ENCODE measurements at regions not wholly inside any gene's neighbourhood (a gene's known extent, or its start where the extent isn't known, plus 50 kb on each side); places are given as distances from the start of the nearest gene placed in this dataset.
"Not testable (repeated sequence)": the region's sequence is repeated elsewhere in the genome, so short reads cannot be mapped to it uniquely, and the experiment has no call there.

DNA sequence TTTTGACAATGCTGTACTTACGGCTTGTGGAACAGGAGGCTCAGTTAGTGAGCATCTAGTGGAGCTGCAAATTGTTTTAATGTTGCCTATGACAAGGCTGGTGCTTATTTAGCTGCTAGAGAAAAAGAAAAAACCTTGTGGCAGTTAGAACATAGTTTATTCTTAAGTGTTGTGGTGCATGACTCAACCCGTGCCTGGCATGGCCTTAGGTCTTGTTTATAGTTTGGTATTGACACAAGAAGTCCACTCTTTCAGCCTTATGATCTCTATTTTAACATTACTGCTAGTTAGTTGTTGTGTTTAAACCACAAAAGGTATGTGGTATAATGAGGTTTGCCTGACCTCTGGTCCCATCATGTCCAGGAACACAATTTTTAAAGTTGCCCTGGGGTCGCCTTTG lies 744.6 kb downstream of the FAM181B start:
- intact Hi-C loops (cut with micrococcal nuclease), result no loop called here

DNA sequence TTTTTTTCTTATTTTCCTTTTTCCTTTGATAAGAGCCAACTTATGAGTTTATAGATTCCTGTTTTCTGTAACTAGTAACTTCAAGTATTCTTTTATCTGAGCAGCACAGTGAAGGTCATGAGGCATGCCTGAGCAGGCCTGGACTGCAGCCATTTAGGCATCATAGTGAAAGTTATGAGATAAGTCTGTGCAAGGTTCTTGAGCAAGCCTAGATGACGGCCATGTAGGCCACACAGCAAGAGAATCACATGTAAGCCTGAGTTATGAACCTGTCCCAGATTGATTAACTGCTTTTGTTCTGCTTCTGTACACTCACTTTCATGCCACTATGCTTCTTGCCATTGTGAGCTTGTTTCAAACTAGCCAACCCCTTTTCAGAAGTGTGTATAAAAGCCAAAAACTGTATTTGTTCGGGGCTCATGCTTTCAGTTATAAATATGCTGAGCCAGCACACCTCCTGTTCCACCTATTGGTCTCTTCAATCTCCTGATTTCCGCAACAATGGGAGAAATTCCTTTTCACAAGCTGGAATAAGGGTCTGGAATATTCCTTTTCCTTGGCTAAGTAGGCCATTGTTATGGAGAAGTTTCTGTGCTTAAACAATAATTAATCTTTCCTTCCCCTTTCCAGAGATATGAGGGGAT lies 745.7 kb downstream of the FAM181B start:
- intact Hi-C loops (cut with micrococcal nuclease), result no loop called here

DNA sequence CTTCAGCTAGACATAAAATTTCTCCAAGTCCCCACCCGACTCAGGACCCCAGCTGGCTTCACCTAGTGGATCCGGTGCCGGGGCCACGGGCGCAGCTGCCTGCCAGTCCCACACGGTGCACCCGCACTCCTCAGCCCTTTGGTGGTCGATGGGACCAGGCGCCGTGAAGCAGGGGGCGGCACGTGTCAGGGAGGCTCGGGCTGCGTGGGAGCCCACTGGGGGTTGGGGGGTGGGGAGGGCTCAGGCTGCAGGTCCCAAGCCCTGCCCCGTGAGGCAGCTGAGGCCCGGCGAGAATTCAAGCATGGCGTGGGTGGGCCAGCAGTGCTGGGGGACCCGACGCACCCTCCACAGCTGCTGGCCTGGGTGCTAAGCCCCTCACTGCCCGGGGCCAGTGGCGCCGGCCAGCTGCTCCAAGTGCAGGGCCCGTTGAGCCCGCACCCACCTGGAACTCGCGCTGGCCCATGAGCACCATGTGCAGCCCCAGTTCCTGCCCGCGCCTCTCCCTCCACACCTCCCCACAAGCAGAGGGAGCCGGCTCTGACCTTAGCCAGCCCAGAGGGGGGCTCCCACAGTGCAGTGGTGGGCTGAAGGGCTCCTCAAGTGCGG lies 747.0 kb downstream of the FAM181B start:
- intact Hi-C loops (cut with micrococcal nuclease), result no loop called here

DNA sequence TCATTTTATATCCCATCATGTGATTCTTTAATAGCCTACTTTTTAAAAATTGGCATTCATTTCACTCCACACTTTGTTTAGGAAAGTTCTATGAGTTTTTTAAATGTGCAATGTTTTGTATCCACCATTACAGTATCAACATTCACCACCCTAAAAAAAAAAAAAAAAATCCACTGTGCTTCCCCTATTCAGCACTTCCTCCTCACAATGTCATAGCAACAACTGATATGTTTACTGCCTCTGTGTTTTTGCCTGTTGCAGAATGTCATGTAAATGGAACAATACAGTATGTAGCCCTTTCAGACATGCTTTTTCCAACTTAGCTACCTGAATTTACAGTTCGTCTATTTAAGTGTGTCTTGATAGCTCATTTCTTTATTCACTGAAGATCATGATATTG lies 754.2 kb downstream of the FAM181B start:
- intact Hi-C loops (cut with micrococcal nuclease), result no loop called here

DNA sequence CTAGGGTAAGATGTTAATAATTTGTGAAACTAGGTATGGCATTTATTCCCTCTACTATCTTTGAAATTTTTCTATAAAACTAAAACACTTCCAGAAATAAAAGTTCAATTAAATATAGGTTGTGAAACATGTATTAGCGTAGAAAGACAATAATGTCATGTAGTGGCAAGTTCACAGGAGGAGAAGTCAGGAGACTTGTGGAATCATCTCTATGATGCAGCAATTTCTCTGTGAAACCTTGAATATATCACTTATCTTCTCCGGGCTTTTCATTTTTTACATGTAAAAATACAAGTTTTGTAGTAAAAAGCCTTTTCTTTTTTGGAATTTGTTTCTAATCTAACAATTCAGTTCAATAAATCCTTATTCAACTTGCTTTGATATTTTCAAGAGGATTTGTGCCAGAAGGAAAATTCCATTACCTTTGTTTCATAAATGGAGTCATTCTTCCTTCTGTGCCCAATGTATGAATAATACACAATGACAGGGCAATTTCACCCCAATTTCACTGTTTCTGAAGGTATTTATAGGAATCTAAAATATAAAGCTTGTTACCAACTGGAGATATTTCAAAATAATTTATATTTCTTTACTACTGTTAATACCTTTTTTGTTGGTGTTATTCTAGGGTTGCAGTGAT lies 758.3 kb downstream of the FAM181B start:
- intact Hi-C loops (cut with micrococcal nuclease), result no loop called here

DNA sequence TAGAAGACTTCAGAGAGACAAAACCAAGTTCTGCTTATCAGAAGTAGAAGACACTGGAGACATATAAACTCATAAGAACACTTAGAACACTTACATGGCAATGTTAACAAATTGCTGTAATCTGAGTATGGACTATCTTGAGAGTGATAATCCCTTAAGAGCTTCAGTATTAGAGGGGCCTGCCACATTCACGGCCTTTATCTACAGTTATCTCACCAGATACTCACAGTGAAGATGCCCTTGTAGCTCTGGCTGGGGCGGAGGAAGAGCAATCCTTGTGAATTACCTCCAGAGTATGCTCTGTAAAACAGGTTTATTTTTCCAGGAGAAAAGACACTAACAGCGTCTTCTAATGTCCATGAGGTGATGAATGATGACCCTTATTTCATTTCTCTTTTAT lies 762.8 kb downstream of the FAM181B start:
- intact Hi-C loops (cut with micrococcal nuclease), result no loop called here

DNA sequence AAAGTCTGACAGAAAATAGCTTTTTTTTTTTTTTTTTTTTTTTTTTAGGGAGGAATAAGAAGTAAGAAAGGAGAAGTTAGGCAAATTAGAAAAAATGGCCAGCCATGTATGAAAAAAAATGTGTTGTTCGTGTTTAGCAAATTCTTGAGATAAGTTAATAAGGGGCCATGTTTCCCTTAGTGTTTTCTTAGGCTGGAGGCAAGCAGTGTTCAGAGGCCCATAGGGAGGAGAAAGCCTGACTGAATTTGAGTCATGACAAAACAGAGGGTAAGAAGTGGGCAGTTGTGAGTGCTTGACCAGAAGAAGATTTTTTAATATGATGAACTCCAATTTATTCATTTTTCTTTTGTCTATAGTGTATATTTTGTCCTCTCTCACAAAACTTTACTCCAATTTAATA lies 766.4 kb downstream of the FAM181B start:
- intact Hi-C loops (cut with micrococcal nuclease), result no loop called here

DNA sequence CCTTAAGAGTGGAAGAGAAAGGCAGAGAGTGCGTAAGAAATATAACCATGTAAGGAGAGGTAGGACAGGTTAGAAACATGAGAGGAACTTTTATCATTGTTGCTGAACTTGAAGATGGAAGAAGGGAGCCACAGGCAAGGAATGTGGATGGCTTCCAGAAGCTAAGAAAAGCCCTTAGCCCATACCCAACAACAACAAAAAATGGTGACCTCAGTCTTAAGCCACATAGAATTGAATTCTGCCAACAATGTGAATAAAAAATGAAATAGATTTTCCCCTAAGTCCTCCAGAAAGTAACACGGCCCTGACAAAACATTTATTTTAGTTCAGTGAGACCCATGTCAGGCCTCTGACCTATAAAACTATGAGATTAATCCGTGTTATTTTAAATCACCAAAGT lies 767.3 kb downstream of the FAM181B start:
- intact Hi-C loops (cut with micrococcal nuclease), result no loop called here

DNA sequence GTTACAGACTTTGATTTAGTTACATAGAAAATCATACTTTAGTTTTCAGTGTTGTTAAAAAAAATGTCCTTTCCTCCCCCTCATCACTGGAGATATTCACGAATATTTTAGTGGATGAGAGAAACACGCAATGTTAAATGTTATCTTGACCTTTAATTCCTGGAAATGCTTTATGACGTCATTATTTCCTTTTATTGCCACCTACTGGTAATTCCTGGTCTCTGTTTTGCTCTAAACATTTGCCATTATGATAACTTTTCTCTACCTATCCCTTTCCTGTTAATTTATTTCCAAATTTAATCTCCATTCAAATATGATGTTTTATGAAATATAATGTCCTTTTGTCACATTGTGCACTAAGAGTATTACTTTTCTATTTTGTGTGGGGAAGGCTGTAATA lies 770.6 kb downstream of the FAM181B start:
- intact Hi-C loops (cut with micrococcal nuclease), result loop anchor here (1.0 to 5.0 kb wide), 4 partner anchors 92 to 319 kb away; no protein-coding TSS in a partner anchor

DNA sequence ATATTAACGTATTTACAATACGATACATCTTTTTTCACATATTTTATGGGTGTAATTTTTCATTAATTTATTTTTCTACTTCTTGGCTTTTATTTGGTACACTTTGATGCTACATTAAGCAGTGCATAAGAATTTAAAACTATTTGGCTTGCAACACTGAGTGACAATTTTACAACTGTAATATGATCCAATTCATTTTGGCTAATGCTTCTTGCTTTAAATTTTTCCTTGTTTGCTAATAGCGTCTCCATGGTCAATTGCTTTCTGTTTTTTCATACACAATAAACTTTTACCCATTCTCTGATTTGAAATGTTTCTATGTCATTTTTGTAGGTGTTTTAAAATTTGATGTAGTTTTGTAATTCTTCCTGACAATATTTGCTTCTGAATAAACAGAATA lies 773.2 kb downstream of the FAM181B start:
- intact Hi-C loops (cut with micrococcal nuclease), result loop anchor here (5.0 kb wide), 1 partner anchor 303 kb away; no protein-coding TSS in a partner anchor

DNA sequence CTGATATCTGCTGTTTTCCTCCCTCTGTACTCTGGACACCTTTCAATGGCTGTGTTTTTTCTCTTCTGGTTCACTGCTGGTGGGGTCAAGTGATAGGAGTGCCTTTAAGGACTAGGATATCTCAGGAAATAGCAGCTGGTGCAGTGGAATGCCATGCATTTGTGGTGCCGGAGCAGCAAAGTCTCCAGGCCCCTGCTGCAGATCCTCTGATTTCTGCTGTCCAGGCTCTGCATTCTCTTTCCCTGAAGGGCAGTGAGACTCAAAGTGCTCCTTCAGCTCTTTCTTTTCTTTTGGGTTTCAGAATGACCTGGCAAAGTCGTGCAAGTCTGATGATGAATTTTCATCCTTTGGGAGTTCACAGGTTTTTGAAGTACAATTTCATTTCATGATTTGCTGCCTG lies 774.3 kb downstream of the FAM181B start:
- intact Hi-C loops (cut with micrococcal nuclease), result no loop called here

DNA sequence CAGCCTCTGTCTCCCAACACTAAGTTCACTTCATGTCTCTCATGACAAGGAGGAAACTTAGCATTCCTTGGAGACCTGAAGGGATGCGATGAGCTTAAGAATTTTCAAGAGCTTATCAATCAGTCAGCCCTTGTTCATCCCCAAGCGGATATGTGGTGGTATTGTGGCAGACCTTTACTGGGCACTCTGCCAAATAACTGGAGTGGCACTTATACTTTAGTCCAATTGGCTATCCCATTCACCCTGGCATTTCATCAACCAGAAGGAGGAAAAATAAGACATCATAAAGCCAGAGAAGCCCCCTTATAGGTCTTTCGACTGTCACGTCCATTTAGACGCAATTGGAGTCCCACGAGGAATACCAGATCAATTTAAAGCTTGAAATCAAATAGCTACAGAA lies 779.4 kb downstream of the FAM181B start:
- intact Hi-C loops (cut with micrococcal nuclease), result not testable (repeated sequence)

DNA sequence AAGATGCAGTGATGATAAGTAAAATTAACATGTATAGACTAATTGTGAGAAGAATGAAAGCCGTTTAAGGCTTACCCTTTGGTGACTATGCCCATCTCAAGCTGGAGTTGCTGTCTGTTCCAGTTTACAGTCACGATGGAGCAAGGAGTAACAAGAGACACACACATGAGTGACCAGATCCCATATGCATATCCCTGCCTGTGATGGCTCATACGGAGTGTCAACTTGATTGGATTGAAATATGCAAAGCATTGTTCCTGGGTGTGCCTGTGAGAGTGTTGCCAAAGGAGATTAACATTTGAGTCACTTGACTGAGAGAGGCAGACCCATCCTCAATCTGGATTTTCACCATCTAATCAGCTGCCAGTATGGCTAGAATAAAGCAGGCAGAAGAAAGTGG lies 786.8 kb downstream of the FAM181B start:
- intact Hi-C loops (cut with micrococcal nuclease), result no loop called here

DNA sequence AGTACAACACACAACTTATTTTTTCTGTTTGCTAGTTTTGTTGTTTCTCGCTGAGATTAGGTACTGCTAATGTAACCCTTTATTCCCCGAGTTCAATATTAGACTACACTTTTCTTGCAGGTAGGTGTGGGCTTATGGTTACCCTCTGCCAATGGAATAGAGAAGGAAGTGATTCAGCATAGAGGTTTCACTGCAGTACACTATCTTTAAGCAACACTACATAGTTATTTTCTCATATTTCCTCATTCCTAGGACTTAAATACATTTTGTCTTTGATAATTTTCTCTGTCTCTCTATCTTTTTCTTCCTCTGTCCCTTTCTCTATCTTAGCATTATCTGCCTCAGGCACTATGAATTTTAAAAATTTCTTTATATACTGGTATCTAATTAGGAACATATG lies 791.0 kb downstream of the FAM181B start:
- intact Hi-C loops (cut with micrococcal nuclease), result no loop called here

DNA sequence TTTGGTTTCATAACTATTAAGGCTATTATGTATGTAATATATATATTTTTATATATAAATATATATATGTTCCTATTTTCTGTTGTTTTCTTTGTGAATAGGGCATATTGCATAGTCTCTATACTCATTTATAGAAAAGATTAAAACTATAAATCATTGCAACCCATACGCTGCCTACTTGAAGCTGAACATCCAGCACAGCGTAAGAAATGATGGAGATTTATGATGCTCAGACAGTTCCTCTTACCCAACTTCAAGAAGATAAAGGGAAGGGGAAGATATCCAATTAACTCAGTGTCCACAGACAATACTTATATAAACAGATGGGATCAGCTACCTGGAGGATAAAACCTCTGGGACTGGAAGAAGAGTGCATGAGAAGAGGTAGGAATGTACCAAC lies 791.7 kb downstream of the FAM181B start:
- intact Hi-C loops (cut with micrococcal nuclease), result no loop called here

DNA sequence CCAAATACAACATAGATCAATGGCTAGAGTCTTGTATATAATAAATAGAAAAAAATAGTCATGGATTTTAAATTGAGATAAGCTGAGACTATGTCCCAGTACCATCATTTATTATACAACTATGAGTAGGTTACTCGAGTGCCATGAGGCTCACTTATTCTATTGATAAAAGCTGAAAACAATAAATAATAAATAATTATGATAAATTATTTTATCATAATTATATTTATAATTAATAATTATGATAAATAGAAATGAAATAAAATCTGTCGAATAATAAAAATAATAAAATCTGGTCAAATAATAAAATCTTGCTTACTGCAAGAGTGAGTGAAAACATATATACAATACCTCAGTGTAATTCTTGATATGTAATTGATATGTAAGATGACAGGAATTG lies 801.4 kb downstream of the FAM181B start:
- intact Hi-C loops (cut with micrococcal nuclease), result no loop called here

DNA sequence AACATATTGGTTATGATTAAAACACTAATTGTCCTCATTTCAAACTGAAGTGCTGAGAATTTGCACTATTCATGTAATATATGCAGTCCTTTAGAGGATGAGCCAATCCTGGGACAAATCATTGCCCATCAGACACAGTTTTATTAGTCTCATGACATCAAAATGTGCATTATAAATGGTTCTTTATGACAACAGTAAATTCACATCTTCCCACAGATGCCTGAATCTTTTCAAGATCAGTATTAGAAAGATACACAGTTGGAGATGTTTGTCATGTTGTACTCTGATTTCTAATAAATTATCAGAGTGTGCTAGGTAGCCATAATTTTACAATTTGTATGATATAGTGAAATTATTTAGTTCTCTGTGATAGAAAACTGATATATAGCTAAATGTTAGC lies 813.5 kb downstream of the FAM181B start:
- intact Hi-C loops (cut with micrococcal nuclease), result no loop called here

DNA sequence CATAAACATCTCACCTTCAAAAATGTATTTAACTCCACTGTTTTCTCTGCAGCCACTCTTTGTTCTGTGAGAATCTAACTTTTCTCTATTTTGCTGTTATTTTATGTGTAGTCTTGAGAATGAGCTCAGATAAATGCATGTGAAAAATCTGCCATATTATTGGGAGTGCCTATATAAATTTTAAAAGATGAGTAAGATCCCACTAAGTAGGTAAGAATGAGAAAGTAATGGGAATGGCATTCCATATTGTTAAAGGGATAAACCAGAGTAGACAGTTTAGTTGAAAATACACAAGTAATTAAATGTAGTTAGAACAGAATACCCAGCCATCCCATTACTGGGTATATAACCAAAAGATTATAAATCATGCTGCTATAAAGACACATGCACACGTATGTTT lies 817.2 kb downstream of the FAM181B start:
- intact Hi-C loops (cut with micrococcal nuclease), result no loop called here

DNA sequence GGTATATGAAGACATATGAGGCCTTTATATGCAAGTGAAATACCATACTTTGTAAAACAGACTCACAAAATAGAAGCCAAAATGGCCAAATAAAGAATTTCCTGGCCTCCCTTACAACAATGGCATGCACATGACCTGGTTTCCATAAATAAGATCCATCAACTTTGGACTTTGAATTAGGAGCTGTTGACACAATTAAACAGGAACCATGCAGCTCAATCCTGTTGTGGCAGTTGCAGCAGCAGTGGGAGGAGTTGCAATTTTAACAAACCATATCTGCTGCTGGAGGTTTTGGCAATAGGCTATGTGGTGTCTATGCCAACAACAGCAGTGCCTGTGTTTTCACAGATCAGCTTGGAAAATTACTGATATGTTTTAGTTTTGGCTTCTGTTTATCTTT lies 818.6 kb downstream of the FAM181B start:
- intact Hi-C loops (cut with micrococcal nuclease), result no loop called here

DNA sequence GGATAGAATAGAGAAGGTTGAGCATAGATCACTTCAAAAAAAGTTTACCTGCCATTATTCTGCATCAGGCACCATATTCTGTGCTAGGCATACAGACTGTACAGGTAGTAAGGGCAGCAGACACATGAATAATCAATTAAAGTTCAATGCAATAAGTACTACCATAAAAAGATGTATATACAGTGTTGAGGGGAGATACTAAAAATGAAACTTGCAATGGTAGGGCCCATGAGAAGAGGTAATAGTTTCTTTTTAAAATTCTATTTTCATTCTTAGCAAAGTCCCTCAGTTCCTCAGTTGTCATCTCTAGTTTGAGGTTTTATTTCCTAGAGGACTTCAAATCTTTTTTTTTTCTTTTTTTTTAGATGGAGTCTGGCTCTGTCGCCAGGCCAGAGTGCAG lies 819.9 kb downstream of the FAM181B start:
- intact Hi-C loops (cut with micrococcal nuclease), result no loop called here

DNA sequence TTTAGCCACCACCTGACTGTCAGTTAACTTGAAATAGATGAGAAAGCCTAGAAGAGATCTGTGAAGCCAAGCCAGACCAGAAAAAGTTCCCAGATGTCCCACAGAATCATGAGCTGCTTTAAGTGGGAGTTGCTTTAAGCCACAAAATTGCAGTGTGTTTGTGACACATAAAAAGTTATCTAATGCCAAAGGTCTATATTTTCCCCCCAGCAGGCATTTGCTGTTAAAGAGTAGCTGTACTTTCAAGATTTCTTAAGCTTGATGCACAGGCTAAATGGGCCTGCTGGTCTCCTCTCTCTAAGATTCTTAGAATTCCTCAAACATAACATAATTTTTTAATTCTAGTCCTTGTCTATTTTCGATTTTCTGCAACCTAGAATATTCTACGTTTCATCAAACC lies 825.7 kb downstream of the FAM181B start:
- intact Hi-C loops (cut with micrococcal nuclease), result no loop called here

DNA sequence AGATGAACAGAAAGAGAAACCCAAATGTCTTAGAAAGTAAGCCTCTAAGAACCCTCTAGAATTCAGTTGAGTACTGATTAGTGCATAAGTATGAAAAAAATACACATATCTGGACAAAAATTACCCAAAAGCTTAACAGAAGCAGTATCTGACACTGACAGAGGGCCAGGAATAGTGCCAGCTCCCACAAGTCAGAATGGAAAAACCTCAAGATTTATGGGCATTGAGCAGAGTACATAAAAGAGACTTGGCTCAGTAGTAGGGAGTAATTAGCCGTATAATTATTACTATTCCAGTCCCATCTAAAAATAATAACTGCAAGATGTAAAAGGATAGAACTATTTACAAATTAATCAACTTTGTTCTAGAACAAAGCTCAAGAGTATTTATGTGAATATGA lies 834.5 kb downstream of the FAM181B start:
- intact Hi-C loops (cut with micrococcal nuclease), result no loop called here

DNA sequence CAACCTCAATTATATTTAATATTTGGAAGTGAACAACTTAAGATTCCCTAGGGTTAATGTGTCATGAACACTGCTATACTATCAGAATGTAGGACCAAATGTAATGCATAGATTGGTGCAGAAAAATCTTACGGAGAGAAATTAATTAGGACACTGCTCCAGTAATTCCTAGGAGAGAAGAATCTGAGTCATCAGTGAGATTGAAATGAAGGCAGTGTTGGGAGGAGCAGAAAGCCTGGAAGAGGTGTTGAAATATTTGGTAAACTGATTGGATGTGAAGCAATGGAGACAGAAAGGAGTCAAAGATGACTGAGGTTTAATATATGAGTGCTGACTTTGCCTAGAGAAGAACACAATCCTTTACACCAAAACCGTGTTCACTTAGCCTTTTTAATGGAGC lies 836.0 kb downstream of the FAM181B start:
- intact Hi-C loops (cut with micrococcal nuclease), result no loop called here
